GM19035 (cell line): ENCODE measurements at regions not wholly inside any gene's neighbourhood (a gene's known extent, or its start where the extent isn't known, plus 50 kb on each side); places are given as distances from the start of the nearest gene placed in this dataset.

Experiments used
- ATAC-seq: cut with Tn5 transposase; IDR thresholded peaks from one replicate; pipeline ENCODE4 v1.9.1; 2021; ENCODE audit not compliant: unreplicated experiment

GRCh38 chr12:67116134-67116533 lies 153.0 kb upstream of the CAND1 start:
- no peak for ATAC-seq

- ATAC-seq = no peak
Measured at GRCh38 chr12:67122584-67122983, 146.6 kb upstream of the CAND1 start.

- no peak for ATAC-seq
Measured at GRCh38 chr12:67137256-67137655, 131.9 kb upstream of the CAND1 start.

GRCh38 chr12:67141296-67142018 lies 127.7 kb upstream of the CAND1 start:
- ATAC-seq = no peak

GRCh38 chr12:67145692-67146091 lies 123.5 kb upstream of the CAND1 start:
- ATAC-seq = no peak

GRCh38 chr12:67147030-67147429 lies 122.1 kb upstream of the CAND1 start:
- no peak for ATAC-seq

- no peak for ATAC-seq
Measured at GRCh38 chr12:67147447-67147846, 121.7 kb upstream of the CAND1 start.

- ATAC-seq = no peak
Measured at GRCh38 chr12:67148265-67148664, 120.9 kb upstream of the CAND1 start.

- ATAC-seq = no peak
Measured at GRCh38 chr12:67151886-67152285, 117.3 kb upstream of the CAND1 start.

- no peak for ATAC-seq
Measured at GRCh38 chr12:67152451-67152850, 116.7 kb upstream of the CAND1 start.

GRCh38 chr12:67154901-67155300 lies 114.3 kb upstream of the CAND1 start:
- ATAC-seq = no peak

GRCh38 chr12:67155863-67156262 lies 113.3 kb upstream of the CAND1 start:
- ATAC-seq = no peak

GRCh38 chr12:67161322-67161918 lies 107.7 kb upstream of the CAND1 start:
- ATAC-seq = peak; percentile 87

- no peak for ATAC-seq
Measured at GRCh38 chr12:67173258-67173657, 95.9 kb upstream of the CAND1 start.

GRCh38 chr12:67182551-67182950 lies 86.6 kb upstream of the CAND1 start:
- ATAC-seq = no peak

GRCh38 chr12:67193704-67194103 lies 75.5 kb upstream of the CAND1 start:
- no peak for ATAC-seq

GRCh38 chr12:67200386-67200785 lies 68.8 kb upstream of the CAND1 start:
- no peak for ATAC-seq

- ATAC-seq = peak; percentile 41
Measured at GRCh38 chr12:67202011-67202677, 67.0 kb upstream of the CAND1 start.

GRCh38 chr12:67202678-67203012 lies 66.5 kb upstream of the CAND1 start:
- ATAC-seq = peak; percentile 90

GRCh38 chr12:67208281-67209067 lies 60.7 kb upstream of the CAND1 start:
- ATAC-seq = no peak

- ATAC-seq = no peak
Measured at GRCh38 chr12:67211029-67211428, 58.1 kb upstream of the CAND1 start.

- no peak for ATAC-seq
Measured at GRCh38 chr12:67211494-67211893, 57.7 kb upstream of the CAND1 start.
